GM18873 (cell line): ENCODE measurements at regions not wholly inside any gene's neighbourhood (a gene's known extent, or its start where the extent isn't known, plus 50 kb on each side); places are given as distances from the start of the nearest gene placed in this dataset.
"Not testable (repeated sequence)": the region's sequence is repeated elsewhere in the genome, so short reads cannot be mapped to it uniquely, and the experiment has no call there.

Source experiments
- ATAC-seq: cut with Tn5 transposase; IDR thresholded peaks from one replicate; pipeline ENCODE4 v1.9.1; 2021; ENCODE audit warnings: mild to moderate bottlenecking, moderate library complexity, moderate number of reproducible peaks; ENCODE audit not compliant: unreplicated experiment, low FRiP score

DNA sequence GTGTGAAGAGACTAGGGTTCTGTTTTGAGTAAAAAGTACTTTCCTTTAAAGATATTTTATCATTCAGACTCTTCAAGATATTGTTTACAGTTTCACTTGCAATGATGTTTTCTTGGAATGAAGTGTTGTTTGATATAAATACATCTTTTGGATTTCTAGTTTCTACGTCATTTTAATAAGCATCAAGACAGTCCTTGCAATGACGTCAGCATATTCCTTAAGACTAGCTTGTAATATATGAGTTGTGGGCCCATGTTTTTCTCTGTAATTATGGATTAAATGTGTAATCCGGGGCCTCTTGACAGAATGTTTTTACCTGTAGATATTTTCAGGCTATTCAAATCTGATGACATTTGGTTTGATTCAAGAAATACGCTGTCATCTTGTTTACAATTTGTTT lies 66.1 kb downstream of the RBMX2 start:
- no peak for ATAC-seq

DNA sequence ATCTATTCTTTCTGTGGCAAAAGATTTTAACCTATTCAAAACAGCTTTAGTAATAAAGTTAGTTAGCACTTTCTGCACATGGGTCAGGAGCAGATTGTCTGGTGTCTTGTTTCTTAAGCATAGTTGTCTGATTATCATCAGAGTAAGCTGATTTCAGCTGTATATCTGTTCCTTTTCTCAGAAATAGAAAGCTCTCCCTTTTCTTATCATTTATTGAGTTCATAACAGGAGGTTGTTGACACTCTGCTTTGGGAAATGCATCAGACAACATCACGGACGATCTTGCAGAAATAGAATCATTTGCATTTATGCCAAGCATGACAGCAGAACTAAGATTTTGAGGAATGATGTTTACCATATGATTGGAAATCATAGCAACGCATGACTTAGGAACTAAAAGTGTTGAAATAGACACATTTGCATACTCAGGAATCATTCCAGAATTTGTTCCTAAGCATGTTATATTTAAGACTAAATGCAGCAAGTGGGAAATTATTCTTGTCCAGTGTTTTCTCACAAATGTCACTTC lies 66.7 kb downstream of the RBMX2 start:
- no peak for ATAC-seq

DNA sequence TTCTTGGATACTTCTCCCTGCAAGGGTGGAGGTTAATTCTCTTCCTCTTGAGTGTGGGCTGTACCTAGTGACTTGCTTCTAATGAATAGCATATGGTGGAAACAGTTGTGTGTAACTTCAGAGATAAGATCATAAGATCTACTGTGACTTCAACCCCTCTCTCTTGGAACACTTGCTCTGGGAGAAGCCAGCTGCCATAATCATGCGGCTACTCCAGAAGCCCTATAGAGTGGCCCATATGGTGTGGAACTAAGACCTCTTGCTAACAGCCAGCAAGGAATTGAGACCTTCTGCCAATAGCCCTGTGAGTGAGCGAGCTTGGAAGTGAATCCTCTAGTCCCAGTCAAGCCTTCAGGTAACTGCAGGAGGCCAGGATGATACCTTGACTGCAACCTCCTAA lies 81.1 kb downstream of the RBMX2 start:
- no peak for ATAC-seq

DNA sequence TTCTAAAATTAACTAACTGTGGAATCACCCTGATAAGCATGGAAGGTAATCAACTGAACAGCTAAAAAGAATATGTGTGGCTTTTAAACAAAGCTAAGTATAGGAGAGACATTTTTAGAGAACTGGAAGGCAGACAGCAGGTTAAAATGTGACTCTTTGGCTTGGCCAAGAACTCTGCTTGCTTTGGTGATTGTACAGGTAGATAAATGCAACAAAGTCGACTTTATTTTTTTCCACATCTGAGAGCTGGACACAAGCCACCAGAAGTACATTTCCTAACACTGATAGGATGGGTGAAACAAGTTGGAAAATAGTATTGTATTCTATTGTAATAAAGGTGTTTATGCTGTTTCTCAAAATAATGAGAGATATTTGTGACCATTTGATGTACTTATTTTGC lies 84.1 kb downstream of the RBMX2 start:
- no peak for ATAC-seq

DNA sequence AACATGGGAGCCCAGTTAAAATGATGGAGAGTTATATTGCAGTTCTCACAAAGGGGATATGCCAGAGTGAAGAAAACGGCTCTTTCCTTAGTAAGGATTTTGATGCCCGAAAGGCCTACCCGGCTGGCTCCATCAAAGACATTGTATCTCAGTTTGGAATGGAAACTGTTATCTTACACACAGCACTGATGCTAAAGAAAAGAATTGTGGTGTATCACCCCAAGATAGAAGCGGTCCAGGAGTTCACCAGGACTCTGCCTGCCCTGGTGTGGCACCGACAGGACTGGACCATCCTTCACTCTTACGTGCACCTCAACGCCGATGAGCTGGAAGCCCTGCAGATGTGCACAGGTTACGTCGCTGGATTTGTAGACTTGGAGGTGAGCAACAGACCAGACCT lies 93.7 kb downstream of the RBMX2 start:
- ATAC-seq: not testable (repeated sequence)

DNA sequence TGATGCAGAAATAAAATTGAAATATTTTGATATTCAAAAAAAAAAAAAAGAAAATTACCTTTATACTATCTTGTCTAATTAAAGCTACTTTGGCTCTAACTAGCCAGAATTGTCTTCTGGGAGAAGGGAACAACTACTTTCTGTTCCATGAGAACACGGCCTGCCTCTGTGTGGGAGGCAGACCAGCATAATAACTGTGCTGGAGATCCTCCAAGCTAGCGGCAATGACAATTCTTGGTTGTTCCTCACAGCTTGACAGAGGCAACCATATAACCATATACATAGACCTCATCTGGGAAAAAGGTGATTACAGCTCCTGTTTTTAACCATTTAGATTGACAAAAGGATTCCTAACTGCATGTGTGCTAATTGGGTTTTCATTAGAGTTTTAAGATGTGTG lies 95.7 kb downstream of the RBMX2 start:
- no peak for ATAC-seq

DNA sequence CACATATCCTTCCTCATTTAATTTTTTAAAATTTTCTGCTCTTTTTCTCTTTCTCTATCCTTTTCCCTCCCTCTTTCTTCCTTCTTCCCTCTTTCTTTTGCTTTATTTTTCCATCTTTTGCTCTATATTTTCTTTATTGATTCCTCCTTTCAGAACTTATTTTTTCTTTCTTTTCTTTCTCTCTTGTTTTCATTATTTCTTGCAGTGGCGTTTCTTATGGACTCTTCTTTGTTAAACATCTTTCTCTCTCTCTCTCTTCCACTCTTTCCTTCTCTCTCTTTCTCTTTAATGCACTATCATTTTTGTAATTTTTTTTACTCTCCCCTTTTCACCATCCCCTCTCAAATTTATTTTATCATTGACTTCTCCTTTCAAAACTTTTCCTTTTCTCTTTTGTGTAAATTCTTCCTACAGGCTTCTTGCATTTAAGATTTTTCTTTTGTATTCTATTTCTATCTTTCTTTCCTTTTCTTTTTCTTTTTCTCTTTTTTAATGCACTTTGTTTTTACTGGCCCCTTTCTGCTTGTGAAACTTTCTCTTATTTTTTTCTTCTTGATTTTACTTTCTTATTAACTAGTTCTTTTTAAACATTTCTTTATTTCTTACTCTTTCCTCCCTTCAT lies 97.0 kb downstream of the RBMX2 start:
- no peak for ATAC-seq

DNA sequence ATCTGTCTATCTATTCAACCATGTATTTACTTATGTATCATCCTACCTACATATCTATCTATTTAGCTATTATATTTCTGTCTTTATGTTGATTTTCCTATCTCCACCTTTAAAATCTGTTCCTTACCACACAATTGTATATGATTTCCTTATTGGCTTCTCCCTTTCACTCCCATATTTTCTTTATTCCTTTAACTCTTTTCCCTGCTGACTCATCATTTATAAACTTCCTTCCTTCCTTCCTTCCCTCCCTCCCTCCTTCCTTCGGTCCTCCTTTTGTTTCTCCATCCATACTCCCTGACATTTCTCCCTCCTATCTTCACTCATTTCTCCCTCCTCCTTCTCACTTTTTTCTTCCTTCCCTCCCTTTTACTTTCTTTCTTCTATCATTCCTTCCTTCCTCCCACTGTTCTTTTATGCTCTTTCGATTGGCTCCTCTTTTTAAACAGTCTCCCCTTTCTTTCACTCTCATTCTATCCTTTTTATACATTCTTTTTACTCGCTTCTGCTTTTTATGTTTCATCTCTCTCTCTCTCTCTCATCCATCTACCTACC lies 100.3 kb downstream of the RBMX2 start:
- no peak for ATAC-seq

DNA sequence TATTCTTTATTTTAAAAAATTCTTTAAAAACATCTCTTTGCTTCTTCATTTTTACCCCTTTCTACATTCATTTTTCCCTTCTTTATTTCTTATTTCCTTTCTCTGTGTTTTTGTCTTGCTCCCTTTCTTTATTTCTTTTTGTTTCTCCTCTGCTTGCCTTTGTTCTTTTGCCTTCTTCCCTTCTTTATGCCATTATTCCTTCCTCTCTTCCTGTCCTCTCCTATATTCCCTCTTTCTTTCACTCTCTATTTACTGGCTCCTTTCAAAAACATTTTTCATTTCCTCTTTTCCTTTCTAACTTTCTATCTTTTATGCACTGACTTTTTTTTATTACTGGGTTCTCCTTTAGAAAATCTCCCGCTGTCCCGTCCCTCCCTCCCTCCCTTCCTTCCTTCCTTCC lies 102.2 kb downstream of the RBMX2 start:
- ATAC-seq: no peak

DNA sequence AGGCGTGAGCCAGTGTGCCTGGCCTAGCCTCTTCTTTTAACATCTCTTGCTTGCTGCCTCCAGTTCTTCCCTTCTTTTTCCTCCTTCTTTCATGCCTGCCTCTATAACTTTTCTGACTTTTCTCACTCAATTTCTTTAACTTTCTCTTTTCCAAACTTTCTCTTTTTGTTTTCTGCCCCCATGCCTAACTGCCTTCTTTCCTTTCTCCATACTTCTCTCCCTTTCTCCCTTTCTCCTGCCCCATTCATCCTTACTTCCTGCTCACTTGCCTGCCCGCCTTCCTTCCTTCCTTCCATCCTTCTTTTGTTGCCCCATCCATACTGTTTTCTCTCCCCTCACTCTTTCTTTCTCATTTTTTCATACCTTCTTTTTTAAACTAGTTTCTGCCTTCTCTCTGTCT lies 105.2 kb downstream of the RBMX2 start:
- ATAC-seq: no peak

DNA sequence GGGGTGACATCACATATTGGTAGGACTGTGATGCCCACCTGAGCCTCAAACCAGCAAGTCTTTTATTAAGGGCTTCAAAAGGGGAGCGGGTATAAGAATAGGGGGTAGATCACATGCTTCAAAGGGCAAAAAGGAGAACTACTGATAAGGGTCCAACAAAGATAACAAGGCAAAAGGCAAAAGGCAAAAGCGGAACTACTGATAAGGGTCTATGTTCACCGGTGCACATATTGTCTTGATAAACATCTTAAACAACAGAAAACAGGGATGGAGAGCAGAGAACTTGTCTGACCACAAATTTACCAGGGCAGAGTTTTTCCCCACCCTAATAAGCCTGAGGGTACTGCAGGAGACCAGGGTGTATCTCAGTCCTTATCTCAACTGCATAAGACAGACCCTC lies 110.7 kb downstream of the RBMX2 start:
- ATAC-seq: not testable (repeated sequence)

DNA sequence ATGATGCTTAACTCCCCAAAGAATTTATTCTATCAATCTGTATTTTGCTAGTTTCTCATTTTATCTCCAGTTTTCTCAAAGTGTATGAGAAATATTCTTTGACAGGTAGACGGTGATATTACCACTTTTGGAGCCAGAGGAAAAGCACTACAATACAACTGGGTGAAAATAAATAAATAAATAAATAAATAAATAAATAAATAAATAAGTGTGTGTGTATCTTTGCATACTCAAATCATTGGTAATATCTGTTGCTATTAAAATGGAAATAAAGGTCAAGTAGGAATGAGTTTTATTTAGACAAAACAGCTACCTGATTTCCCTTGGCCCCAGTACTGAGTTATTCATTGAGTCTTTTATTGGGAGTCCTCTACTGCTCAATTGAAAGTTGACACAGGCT lies 114.3 kb downstream of the RBMX2 start:
- ATAC-seq: no peak

DNA sequence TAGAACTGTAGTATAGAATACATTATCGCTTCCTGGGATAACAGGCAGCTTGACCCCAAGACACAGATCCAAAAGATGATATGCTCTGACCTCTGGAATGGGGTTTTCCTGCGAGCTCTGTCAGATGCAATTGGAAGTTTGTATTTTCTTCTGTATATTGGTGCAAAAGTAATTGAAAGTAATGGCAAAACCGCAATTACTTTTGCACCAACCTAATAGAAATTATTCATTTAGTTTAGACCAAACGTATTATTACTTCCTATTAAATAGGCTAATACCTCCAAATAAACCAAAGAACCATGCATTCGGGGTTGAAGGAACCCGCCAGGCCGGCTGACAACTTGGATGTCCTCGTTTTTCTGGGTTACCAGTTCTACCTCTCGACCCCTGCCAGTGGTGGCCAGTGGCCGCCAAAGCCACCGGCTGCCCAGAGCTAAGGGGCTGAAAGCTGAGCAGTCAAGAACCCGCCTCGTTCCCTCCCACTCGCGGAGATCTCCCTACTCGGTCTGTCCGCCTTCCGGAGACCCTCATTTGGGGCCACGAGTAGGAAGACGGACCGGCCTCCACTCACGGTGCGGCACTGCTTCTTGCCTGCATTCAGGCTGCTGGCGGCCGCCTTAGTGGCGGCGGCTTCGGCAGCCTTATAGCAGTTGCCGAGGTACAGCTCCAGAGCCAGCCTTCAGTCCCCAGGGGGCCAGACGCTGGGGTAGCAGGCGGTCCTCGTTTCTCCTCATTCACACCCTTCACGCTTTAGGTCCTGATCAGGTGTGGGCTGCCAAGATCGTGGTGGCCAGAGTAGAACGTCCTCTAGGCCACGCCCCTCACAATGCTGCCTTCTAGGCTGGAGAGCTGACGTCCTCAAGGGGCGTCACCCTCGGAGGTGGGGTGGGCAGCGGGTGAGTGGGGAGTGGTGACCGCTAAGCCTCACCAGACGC lies 121.9 kb downstream of the RBMX2 start:
- ATAC-seq: no peak

DNA sequence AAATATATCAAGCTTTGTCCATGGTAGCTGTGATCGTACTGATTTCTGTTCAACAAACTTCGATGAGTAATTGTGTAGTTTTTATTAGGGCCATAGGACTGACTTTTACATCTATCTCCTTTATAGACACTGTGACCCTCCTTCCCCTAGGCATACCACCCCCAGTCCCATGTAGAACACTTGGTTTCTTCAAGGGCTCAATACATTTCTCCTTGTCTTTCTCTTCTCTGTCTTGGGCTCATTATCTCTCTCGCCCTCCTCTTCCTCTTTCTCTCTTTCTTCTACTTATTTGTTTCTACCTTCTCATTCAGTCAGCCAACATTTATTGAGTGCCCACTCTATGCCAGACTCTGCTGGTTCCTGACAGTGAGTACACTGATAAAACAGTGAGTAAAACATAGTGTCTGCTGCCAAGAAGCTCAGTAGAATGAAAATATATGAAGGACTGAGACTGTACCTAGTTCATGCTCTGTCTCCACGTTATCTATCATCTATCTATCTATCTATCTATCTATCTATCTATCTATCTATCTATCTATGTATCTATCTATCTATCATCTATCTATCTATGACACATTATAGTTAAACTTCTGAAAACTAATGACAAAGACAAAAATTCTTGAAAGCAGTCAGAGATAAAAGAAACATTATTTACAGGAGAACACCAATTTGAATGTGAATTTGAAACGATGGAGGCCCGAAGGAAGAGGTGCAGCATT lies 122.8 kb downstream of the RBMX2 start:
- ATAC-seq: no peak

DNA sequence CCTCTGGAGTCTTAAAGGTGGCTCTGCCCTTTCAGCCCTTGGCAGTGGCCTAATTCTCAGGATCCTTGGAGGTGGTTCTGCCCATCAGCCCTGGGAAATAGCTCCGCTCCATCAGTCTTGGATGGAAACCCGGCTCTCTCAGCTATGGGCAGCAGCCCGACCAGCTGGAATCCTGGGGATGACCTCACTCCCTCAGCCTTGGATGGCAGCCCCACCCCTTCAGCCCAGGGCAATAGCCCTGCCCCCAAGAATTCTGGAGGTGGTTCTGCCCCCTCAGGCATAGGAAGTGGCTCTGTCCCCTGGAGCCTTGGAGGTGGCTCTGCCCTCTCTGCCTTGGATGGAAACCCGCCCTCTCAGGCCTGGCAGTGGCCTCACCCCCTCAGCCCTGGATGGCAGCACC lies 127.7 kb downstream of the RBMX2 start:
- no peak for ATAC-seq

DNA sequence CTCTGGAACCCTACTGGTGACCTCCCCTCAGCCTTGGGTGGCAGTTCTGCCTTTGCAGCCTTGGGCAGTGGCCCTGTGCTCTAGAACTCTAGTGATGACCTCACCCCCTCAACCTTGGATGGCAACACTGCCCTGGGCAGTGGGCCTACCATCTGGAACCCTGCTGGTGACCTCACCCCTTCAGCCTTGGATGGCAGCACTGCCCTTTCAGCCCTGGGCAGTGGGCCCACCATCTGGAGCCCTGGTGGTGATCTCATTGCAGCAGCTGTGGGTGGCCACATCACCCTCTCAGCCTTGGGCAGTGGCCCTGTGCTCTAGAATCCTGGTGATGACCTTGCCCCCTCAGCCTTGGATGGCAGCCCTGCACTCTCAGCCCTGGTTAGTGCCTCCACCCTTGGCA lies 129.3 kb downstream of the RBMX2 start:
- no peak for ATAC-seq

DNA sequence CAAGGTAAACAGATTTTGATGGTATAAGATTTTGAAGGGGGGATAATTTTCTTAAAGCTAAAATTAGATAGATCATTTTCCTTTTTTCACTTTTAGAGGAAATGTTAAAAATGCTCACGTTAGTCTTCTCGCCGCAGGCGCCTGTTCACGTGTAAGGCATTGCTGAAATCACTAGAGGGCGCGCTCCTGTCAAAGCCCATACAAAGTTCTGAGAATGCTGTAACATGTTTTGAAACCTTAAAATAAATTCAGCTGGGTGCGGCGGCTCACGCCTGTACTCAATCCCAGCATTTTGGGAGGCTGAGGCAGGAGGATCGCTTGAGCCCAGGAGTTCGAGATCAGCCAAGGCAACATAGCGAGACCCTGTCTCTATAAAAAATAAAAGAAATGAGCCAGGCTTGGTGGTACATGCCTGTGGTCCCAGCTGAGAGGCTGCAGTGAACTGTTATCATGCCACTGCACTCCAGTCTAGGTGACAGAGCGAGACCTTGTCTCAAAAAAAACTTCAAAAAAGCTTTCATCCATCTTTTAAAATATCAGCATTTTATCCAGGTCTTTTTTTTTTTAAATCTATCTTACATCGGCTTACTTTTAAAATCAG lies 138.0 kb downstream of the RBMX2 start:
- ATAC-seq: no peak

DNA sequence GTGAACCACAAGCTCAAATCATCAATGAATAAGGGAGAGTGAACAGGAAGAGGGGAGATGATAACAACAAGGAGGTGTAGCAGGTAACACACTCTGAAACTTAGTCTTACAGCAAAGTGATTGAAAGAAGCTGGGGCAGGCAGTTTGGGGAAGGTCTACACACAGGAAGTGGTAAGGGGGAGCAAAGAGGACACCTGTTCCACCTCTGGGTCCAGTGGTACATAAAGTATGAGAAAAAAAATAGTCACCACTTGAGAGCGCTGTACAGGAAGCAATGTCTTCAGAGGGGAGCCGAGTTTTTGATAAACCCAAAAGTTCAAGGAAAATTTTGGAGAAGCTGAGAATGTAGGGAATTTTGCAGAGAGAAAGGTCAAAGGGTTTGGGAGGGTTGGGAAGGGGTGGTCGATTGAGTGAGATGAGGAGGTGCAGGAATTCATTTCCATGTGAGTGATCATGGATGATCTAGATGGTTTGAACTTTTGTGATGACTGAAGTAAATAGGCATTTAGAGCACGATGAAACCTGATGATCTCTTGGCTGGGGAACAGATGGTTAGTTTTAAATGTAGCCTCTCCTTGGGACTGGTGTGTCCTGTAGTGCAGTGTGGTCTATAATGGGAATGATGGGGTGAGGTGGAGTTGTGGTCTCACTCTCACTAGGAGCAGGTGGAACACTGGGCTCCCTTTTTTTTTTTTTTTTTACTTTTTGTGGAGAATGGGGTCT lies 142.0 kb downstream of the RBMX2 start:
- no peak for ATAC-seq

DNA sequence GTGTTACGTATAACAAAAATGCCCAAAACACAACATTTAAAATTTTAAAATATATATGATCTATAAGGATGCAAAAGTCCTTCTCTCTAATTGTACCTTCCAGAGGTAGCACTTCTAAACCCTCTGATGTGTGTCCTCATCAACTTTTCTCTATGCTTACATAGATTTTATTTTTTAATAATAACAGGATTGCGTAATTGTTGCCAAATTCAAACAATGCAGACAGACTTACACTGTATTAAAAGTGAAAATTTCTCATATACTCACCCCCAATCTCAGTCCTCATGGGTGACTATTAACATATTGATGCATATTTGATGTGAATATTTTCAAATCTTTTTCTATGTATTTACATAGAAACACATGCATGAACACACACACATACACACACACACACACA lies 144.0 kb downstream of the RBMX2 start:
- no peak for ATAC-seq

DNA sequence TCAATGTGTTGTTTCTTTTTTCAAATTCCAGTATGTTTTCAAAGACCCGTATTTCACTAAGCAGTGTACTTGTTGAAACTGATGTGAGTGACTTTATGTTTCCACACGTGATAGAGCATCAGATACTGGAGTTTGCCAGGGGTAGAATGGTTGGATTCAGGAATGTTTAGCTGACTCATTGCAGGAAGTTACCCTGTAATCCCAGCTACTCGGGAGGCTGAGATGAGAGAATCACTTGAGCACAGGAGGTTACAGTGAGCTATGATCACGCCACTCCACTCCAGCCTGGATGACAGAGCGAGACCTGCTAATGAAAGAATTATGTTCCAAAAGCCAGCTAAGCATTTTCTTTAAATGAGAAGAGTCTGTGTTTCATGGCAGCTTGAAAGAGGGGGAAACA lies 147.6 kb downstream of the RBMX2 start:
- ATAC-seq: not testable (repeated sequence)
